Neuronal stem cell (in vitro differentiated cells): ENCODE measurements at regions not wholly inside any gene's neighbourhood (a gene's known extent, or its start where the extent isn't known, plus 50 kb on each side); places are given as distances from the start of the nearest gene placed in this dataset.

Experiments
- DNase-seq: peaks from one replicate; pipeline ENCODE4 v3.0.0-alpha.2; 2013; ENCODE audit warnings: low spot score
- H2AFZ ChIP-seq: one replicate; pipeline ENCODE4 v1.6.1; 2013; ENCODE audit warnings: mild to moderate bottlenecking, low read length, inconsistent platforms
- H2AK5ac ChIP-seq: 2 replicates; pipeline ENCODE4 v1.6.1; 2013; ENCODE audit warnings: low read depth, mild to moderate bottlenecking, inconsistent platforms, low read length, moderate library complexity, mixed read lengths
- H2BK120ac ChIP-seq: 2 replicates; pipeline ENCODE4 v1.6.1; 2013; ENCODE audit warnings: low read depth, mild to moderate bottlenecking, inconsistent platforms, low read length, moderate library complexity, mixed read lengths
- H2BK12ac ChIP-seq: one replicate; pipeline ENCODE4 v1.6.1; 2013; ENCODE audit warnings: low read length, inconsistent platforms
- H2BK15ac ChIP-seq: 2 replicates; pipeline ENCODE4 v1.6.1; 2013; ENCODE audit warnings: mild to moderate bottlenecking, low read length, inconsistent platforms, mixed read lengths
- H2BK5ac ChIP-seq: one replicate; pipeline ENCODE4 v1.6.1; 2013; ENCODE audit warnings: inconsistent platforms, mild to moderate bottlenecking, low read length, moderate library complexity
- H3K14ac ChIP-seq: one replicate; pipeline ENCODE4 v1.6.1; 2013; ENCODE audit warnings: low read length, inconsistent platforms
- H3K18ac ChIP-seq: 2 replicates; pipeline ENCODE4 v1.6.1; 2013; ENCODE audit warnings: low read length, inconsistent platforms
- H3K23ac ChIP-seq: 2 replicates; pipeline ENCODE4 v1.6.1; 2013; ENCODE audit warnings: low read depth, mild to moderate bottlenecking, mixed read lengths, low read length, inconsistent platforms; ENCODE audit not compliant: poor library complexity
- H3K27ac ChIP-seq: replicated peaks from 3 replicates; pipeline ENCODE4 v1.5.1; 2013; ENCODE audit warnings: low read length, inconsistent platforms
- H3K27me3 ChIP-seq, 3 experiments: 2 replicates each; pipeline ENCODE4 v1.6.1; 2013; ENCODE audit warnings: low read length in 3 of 3, mild to moderate bottlenecking in 2 of 3, inconsistent platforms in 1 of 3, low read depth in 1 of 3, mixed read lengths in 1 of 3, moderate library complexity in 1 of 3; ENCODE audit not compliant: control insufficient read depth in 3 of 3, insufficient read depth in 3 of 3
- H3K36me3 ChIP-seq, 2 donors: replicated peaks in 1 of 2; 2 replicates each; pipeline ENCODE4 v1.6.1; 2013; ENCODE audit warnings: low read length in 2 of 2; ENCODE audit not compliant: control insufficient read depth in 2 of 2, insufficient read depth in 2 of 2
- H3K4ac ChIP-seq: 2 replicates; pipeline ENCODE4 v1.6.1; 2013; ENCODE audit warnings: inconsistent platforms, mild to moderate bottlenecking, low read length, moderate library complexity
- H3K4me1 ChIP-seq, 2 donors: 1 replicate in 1 of 2; 2 replicates in 1 of 2; pipeline ENCODE4 v1.6.1; 2013; ENCODE audit warnings: low read length in 2 of 2, low read depth in 1 of 2; ENCODE audit not compliant: control insufficient read depth in 2 of 2, insufficient read depth in 1 of 2
- H3K4me2 ChIP-seq: one replicate; pipeline ENCODE4 v1.6.1; 2013; ENCODE audit warnings: mild to moderate bottlenecking, low read length, inconsistent platforms; ENCODE audit not compliant: insufficient read depth, poor library complexity, severe bottlenecking
- H3K4me3 ChIP-seq, 2 donors: 2 replicates each; pipeline ENCODE4 v1.5.1; 2013; ENCODE audit warnings: low read length in 2 of 2, mild to moderate bottlenecking in 2 of 2, inconsistent platforms in 1 of 2, moderate library complexity in 1 of 2
- H3K79me1 ChIP-seq: one replicate; pipeline ENCODE4 v1.6.1; 2013; ENCODE audit warnings: low read depth, mild to moderate bottlenecking, inconsistent platforms, low read length, moderate library complexity
- H3K9ac ChIP-seq: one replicate; pipeline ENCODE4 v1.6.1; 2013; ENCODE audit warnings: mild to moderate bottlenecking, low read depth, low read length, inconsistent platforms; ENCODE audit not compliant: poor library complexity
- H3K9me3 ChIP-seq, 2 donors: replicated peaks in 1 of 2; 2 replicates each; pipeline versions ENCODE3 to v1.6.1; 2013; ENCODE audit warnings: low read length in 2 of 2, mild to moderate bottlenecking in 2 of 2, inconsistent platforms in 1 of 2, low read depth in 1 of 2, mixed read lengths in 1 of 2, moderate library complexity in 1 of 2; ENCODE audit not compliant: control insufficient read depth in 2 of 2, insufficient read depth in 1 of 2
- H4K8ac ChIP-seq: one replicate; pipeline ENCODE4 v1.6.1; 2013; ENCODE audit warnings: low read depth, mild to moderate bottlenecking, inconsistent platforms, low read length, moderate library complexity
- H4K91ac ChIP-seq: one replicate; pipeline ENCODE4 v1.6.1; 2013; ENCODE audit warnings: low read length, low read depth, mild to moderate bottlenecking, inconsistent platforms; ENCODE audit not compliant: poor library complexity
- WGBS, 2 donors: extraction: QIAGEN DNeasy Blood & Tissue Kit; methylation state at CpG; one replicate each; pipeline ENCODE4 v1.1.7; 2013; ENCODE audit warnings: missing lambda C conversion rate in 2 of 2, mixed read lengths in 1 of 2; ENCODE audit not compliant: insufficient read length in 2 of 2, insufficient replicate concordance in 1 of 2; ENCODE audit errors: extremely low coverage in 2 of 2; 5-methylcytosine and 5-hydroxymethylcytosine counted together

DNA sequence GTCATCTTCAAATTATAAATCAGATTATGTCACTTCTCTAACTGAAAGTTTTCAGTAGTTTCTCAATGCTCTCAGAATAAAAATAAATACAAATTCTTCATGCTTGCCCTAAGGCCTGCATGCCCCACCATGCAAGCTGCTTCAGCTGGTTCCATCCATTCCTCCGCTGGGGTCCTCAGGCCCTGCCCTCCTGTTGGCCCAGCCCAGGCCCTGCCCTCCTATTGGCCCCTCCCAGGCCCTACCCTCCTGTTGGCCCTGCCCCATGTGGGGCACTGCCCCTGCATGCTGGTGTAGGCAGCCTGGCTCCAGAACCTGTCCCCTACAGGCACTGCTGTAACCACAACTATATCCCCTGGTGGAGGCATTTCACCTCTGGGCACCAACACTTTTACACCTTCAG is 109.3 kb upstream of the TCERG1L start:
- Histone ChIP-seq H3K14ac (peak overlapping the region; percentile 15), H2AK5ac (no peak overlapping the region), H3K18ac (peak overlapping the region; percentile 32), H3K4me3 (no peak overlapping the region), H2BK5ac (no peak overlapping the region), H3K27ac (no peak overlapping the region), H3K27me3 (no peaks in the 10 kb centered on the region), H2AFZ (no peak overlapping the region), H4K8ac (no peak overlapping the region), H3K23ac (no peak overlapping the region), H3K9ac (no peak overlapping the region), H3K9me3 (peaks cover 0 to 2% of the 10 kb centered on the region in 2 donors), H2BK120ac (no peak overlapping the region), H3K79me1 (no peaks in the 10 kb centered on the region), H2BK15ac (no peak overlapping the region), H2BK12ac (no peak overlapping the region), H3K36me3 (no peaks in the 10 kb centered on the region), H4K91ac (no peak overlapping the region), H3K4ac (no peak overlapping the region), H3K4me2 (no peak overlapping the region), H3K4me1 (no peaks in the 10 kb centered on the region)
- no CpG with 5 or more reads among the region's 1 CpG for WGBS, 2 donors
- no peak for DNase-seq

DNA sequence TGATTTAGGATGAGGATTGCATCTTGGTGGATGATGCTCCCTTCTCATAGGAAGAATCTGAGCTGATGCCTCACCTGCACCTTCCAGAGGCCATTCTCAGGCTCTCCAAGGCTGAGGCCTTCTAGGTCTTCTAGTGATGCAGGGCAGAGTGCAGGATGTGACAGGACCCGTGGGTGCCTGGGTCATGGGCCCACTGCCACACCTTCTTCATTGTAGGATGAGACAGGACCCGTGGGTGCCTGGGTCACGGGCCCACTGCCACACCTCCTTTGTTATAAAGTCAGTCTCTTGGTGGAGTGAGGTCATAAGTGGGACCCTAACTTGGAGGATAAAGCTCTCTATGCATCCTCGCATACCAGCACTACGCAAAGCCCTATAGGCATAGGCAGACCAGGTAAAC is 109.9 kb upstream of the TCERG1L start:
- Histone ChIP-seq H3K27me3 (no peaks in the 10 kb centered on the region), H3K4ac (no peak overlapping the region), H2AFZ (no peak overlapping the region), H3K9ac (no peak overlapping the region), H2BK15ac (no peak overlapping the region), H4K91ac (no peak overlapping the region), H2BK120ac (no peak overlapping the region), H3K4me3 (no peak overlapping the region), H2BK5ac (no peak overlapping the region), H2AK5ac (peak overlapping the region; percentile 61), H3K36me3 (no peaks in the 10 kb centered on the region), H3K18ac (peak overlapping the region; percentile 46), H3K4me2 (no peak overlapping the region), H3K4me1 (no peaks in the 10 kb centered on the region), H2BK12ac (no peak overlapping the region), H3K14ac (no peak overlapping the region), H3K27ac (no peak overlapping the region), H3K23ac (no peak overlapping the region), H3K79me1 (no peaks in the 10 kb centered on the region), H4K8ac (no peak overlapping the region), H3K9me3 (peaks cover 0 to 1% of the 10 kb centered on the region in 2 donors)
- no CpG with 5 or more reads among the region's 5 CpGs for WGBS, 2 donors
- DNase-seq: no peak

DNA sequence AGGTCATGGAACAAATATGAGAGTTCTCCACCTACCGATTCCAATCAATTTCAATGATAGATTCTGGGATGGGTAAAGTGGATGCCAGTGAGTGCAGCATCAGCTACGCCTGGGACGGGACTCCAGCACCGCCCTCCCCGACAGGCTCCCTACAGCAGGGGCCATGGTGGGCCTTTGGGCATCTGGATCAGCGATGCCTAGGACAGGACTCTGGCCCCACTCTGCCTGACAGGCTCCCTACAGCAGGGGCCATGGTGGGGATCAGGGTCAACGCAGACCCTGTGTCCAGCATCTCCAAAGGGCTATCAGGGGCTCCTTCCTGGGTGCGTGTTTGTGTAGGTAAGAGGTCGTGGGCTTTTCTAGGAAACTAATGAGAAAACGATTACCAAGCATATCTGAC is 111.2 kb upstream of the TCERG1L start:
- Histone ChIP-seq H3K27ac (no peak overlapping the region), H4K91ac (no peak overlapping the region), H2AK5ac (no peak overlapping the region), H3K4me2 (no peak overlapping the region), H3K23ac (no peak overlapping the region), H3K79me1 (no peaks in the 10 kb centered on the region), H3K4ac (no peak overlapping the region), H3K4me3 (peak overlapping the region in 1 of 2 donors; percentile 51), H2BK5ac (no peak overlapping the region), H3K14ac (no peak overlapping the region), H3K9me3 (no peaks in the 10 kb centered on the region), H2AFZ (no peak overlapping the region), H3K36me3 (no peaks in the 10 kb centered on the region), H4K8ac (no peak overlapping the region), H3K9ac (no peak overlapping the region), H2BK15ac (no peak overlapping the region), H2BK120ac (no peak overlapping the region), H2BK12ac (no peak overlapping the region), H3K18ac (no peak overlapping the region), H3K4me1 (no peaks in the 10 kb centered on the region), H3K27me3 (no peaks in the 10 kb centered on the region)
- no CpG with 5 or more reads among the region's 10 CpGs for WGBS, 2 donors
- DNase-seq: no peak

DNA sequence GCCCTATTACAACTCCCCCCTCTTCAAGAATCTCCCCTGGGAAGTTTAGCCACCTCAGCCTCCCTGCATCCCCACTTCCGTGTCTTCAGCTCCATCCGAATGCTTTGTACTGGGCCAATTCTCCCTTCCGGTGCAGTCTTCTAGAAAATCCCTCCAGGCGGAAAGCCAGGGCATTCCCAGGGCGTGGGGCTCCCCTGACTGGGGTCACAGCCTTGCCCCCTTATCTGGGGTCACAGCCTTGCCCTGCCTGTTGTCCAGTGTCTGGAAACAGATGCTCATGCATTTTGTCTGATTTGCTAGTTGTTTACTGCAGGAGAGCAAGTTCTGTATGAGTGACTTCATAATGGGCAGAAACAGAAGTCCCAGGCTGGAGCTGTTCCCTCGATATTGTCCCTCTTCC is 112.5 kb upstream of the TCERG1L start:
- Histone ChIP-seq H3K4ac (no peak overlapping the region), H3K36me3 (no peaks in the 10 kb centered on the region), H2BK5ac (no peak overlapping the region), H2BK12ac (no peak overlapping the region), H3K4me2 (no peak overlapping the region), H2AK5ac (no peak overlapping the region), H2AFZ (no peak overlapping the region), H3K4me3 (no peak overlapping the region), H2BK120ac (no peak overlapping the region), H3K23ac (no peak overlapping the region), H3K9me3 (no peaks in the 10 kb centered on the region), H3K27ac (no peak overlapping the region), H3K27me3 (no peaks in the 10 kb centered on the region), H3K4me1 (no peaks in the 10 kb centered on the region), H4K8ac (no peak overlapping the region), H4K91ac (no peak overlapping the region), H3K9ac (no peak overlapping the region), H3K18ac (no peak overlapping the region), H3K79me1 (no peaks in the 10 kb centered on the region), H2BK15ac (no peak overlapping the region), H3K14ac (no peak overlapping the region)
- WGBS, 2 donors: no CpG with 5 or more reads among the region's 6 CpGs
- DNase-seq: no peak
